GM12878 (cell line): ENCODE measurements at regions not wholly inside any gene's neighbourhood (a gene's known extent, or its start where the extent isn't known, plus 50 kb on each side); places are given as distances from the start of the nearest gene placed in this dataset.

Source experiments
- ATAC-seq: fragments of 200-7000 bp; cut with Tn5 transposase; 3 replicates; pipeline ENCODE4 v1.9.1; 2020; ENCODE audit warnings: mild to moderate bottlenecking, moderate library complexity
- BruUV-seq: library from RNA; stranded (reverse); fragments of 400-500 nt; replicated peaks from 2 replicates; lab custom pipeline; 2021; lab: Mats Ljungman, UMichigan
- CTCF ChIA-PET: fragments of 300-600 bp; sonication (Branson Sonifier 250); formaldehyde crosslinking; extraction: SDS; loops from one replicate; lab custom pipeline; 2021; ENCODE audit warnings: inconsistent platforms; lab: Yijun Ruan, JAX
- POLR2A ChIA-PET: fragments of 350-600 bp; formaldehyde crosslinking; extraction: SDS; loops from one replicate; lab custom pipeline; 2021; ENCODE audit warnings: inconsistent platforms; lab: Charles Lee
- RAD21 ChIA-PET: fragments of 300-600 bp; sonication (Branson Sonifier 250); formaldehyde crosslinking; loops from one replicate; lab custom pipeline; 2023; ENCODE audit warnings: antibody characterized with exemption; ENCODE audit not compliant: unreplicated experiment; lab: Charles Lee
- SMC1A ChIA-PET: fragments of 300-600 bp; sonication (Branson Sonifier 250); formaldehyde crosslinking; loops from one replicate; lab custom pipeline; 2023; ENCODE audit not compliant: unreplicated experiment, uncharacterized antibody; lab: Charles Lee
- DNase-seq: peaks from one replicate; pipeline ENCODE4 v3.0.0-alpha.2; 2011; ENCODE audit warnings: low read depth, low spot score
- FAIRE-seq: peaks from 3 replicates; lab custom pipeline; 2011; peaks lifted over from hg19 to GRCh38; lab: Jason Lieb, UNC
- H2AFZ ChIP-seq: 2 replicates; pipeline ENCODE4 v1.6.0; 2011; ENCODE audit warnings: low read depth, low read length, control low read depth; ENCODE audit not compliant: control insufficient read depth
- H3K27ac ChIP-seq: 2 replicates; pipeline ENCODE4 v1.5.1; 2011; ENCODE audit warnings: control low read depth; ENCODE audit not compliant: control insufficient read depth, insufficient read depth
- H3K27me3 ChIP-seq, 2 experiments: replicated peaks in 1 of 2; 2 replicates each; pipeline versions ENCODE4 v1.6.0 to v1.6.1; 2011; ENCODE audit warnings: low read length in 1 of 2; ENCODE audit not compliant: control insufficient read depth in 2 of 2, insufficient read depth in 2 of 2
- H3K36me3 ChIP-seq, 2 experiments: 2 replicates each; pipeline ENCODE4 v1.5.1; 2011; ENCODE audit warnings: low read length in 1 of 2; ENCODE audit not compliant: control insufficient read depth in 2 of 2, insufficient read depth in 2 of 2
- H3K4me1 ChIP-seq: 2 replicates; pipeline ENCODE4 v1.6.1; 2011; ENCODE audit warnings: mild to moderate bottlenecking, low read length, moderate library complexity, mixed read lengths; ENCODE audit not compliant: control insufficient read depth, insufficient read depth
- H3K4me2 ChIP-seq: 2 replicates; pipeline ENCODE4 v1.6.0; 2011; ENCODE audit warnings: control low read depth; ENCODE audit not compliant: control insufficient read depth, insufficient read depth
- H3K4me3 ChIP-seq: fragments of 200-600 bp; sonication (generic); 2 replicates; pipeline ENCODE4 v1.5.1; 2016
- H3K79me2 ChIP-seq: 2 replicates; pipeline ENCODE4 v1.6.0; 2011; ENCODE audit warnings: low read length; ENCODE audit not compliant: control insufficient read depth, insufficient read depth
- H3K9ac ChIP-seq: 2 replicates; pipeline ENCODE4 v1.8.0; 2011; ENCODE audit warnings: low read length, control low read depth, mixed read lengths; ENCODE audit not compliant: control insufficient read depth, insufficient read depth
- H3K9me3 ChIP-seq: replicated peaks from 3 replicates; pipeline ENCODE4 v1.5.1; 2011; ENCODE audit warnings: mild to moderate bottlenecking, low read length; ENCODE audit not compliant: control insufficient read depth, insufficient read depth
- H4K20me1 ChIP-seq: 2 replicates; pipeline ENCODE4 v1.6.0; 2011; ENCODE audit not compliant: control insufficient read depth, insufficient read depth
- BMI1 ChIP-seq: fragments of 450-650 bp; IDR thresholded peaks from 2 replicates; pipeline ENCODE4 v1.6.1; 2016; ENCODE audit warnings: mild to moderate bottlenecking, moderate library complexity, borderline replicate concordance
- CREB1 ChIP-seq: IDR thresholded peaks from 2 replicates; pipeline ENCODE4 v1.6.1; 2012; ENCODE audit warnings: low read depth, mild to moderate bottlenecking, inconsistent platforms
- DPF2 ChIP-seq: fragments of 450-650 bp; IDR thresholded peaks from 2 replicates; pipeline ENCODE4 v1.6.1; 2017; ENCODE audit warnings: mild to moderate bottlenecking
- ESRRA ChIP-seq: IDR thresholded peaks from 2 replicates; pipeline ENCODE4 v1.6.1; 2012; ENCODE audit warnings: mild to moderate bottlenecking, low read length, improper control_type of control experiment
- EZH2 ChIP-seq: IDR thresholded peaks from 2 replicates; pipeline ENCODE4 v1.6.1; 2012; ENCODE audit warnings: low read depth, mild to moderate bottlenecking, control low read depth, inconsistent platforms, low read length, borderline replicate concordance; ENCODE audit not compliant: control insufficient read depth
- RBBP5 ChIP-seq: fragments of 200-600 bp; sonication (generic); conservative IDR thresholded peaks from 2 replicates; pipeline ENCODE4 v1.6.1; 2016
- SMARCA5 ChIP-seq: fragments of 450-650 bp; IDR thresholded peaks from 2 replicates; pipeline ENCODE4 v1.6.1; 2017; ENCODE audit warnings: mild to moderate bottlenecking
- STAT3 ChIP-seq: IDR thresholded peaks from 2 replicates; pipeline ENCODE4 v1.6.1; 2011; ENCODE audit warnings: low read depth, low read length, improper control_type of control experiment
- YY1 ChIP-seq: IDR thresholded peaks from 2 replicates; pipeline ENCODE4 v1.6.1; 2011; ENCODE audit warnings: low read depth, mild to moderate bottlenecking, low read length
- ZNF384 ChIP-seq: IDR thresholded peaks from 2 replicates; pipeline ENCODE4 v1.6.1; 2012; ENCODE audit warnings: low read depth, mild to moderate bottlenecking, low read length, improper control_type of control experiment, borderline replicate concordance
- WGBS: methylation state at CpG from one replicate; pipeline ENCODE4 v1.1.6; 2016; ENCODE audit warnings: low lambda C conversion rate; ENCODE audit not compliant: insufficient replicate concordance, insufficient coverage; ENCODE audit errors: missing lambda C conversion rate; 5-methylcytosine and 5-hydroxymethylcytosine counted together
- in situ Hi-C: fragments of 300-500 bp; cut with MboI; formaldehyde crosslinking; loops from 9 replicates; pipeline ENCODE4 v1.14.3; 2018; ENCODE audit warnings: mixed read lengths
- intact Hi-C: fragments of 100-400 bp; cut with micrococcal nuclease; formaldehyde crosslinking; loops from one replicate; pipeline ENCODE4 v1.14.2; 2022; ENCODE audit not compliant: unreplicated experiment
- TF ChIP-seq, protein P1 (sequence below): IDR thresholded peaks from 2 replicates; pipeline ENCODE4 v1.6.1; 2012; ENCODE audit warnings: low read length, inconsistent platforms

DNA sequence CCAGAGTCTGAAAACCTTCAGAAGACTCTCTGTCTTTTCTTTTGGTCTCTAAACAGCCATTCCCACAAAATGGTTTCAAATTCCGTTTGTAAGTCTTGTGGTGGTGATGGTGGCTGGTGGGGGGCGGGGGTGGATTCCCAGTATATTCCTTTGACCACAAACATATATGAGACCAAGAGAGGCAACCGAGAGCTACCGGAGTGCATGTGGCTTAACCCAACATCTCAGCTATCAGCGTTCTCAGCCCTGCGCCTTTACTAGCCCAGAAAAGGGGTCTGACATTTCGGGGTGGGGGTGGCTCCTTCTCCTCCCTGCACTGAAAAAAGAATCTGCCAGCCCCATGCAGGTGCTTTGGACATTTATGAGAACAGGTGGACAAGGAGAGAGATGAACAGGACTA, 621.1 kb downstream of the ACTR3B start:
- RAD21 ChIA-PET, result no interaction called here
- intact Hi-C loops (loop anchor here (10.0 kb wide), 1 partner anchor 1364 kb away; no protein-coding TSS in a partner anchor), in situ Hi-C loops (no loop called here)
- H3K9me3 ChIP-seq, result no peaks in the 10 kb centered on the region
- WGBS, result 22% methylated on average over 7 of the region's 7 CpGs
- no peak for TF ChIP-seq YY1
- no peak for TF ChIP-seq ZNF384
- TF ChIP-seq SMARCA5, result no peak
- TF ChIP-seq CREB1, result no peak
- TF ChIP-seq EZH2, result no peak
- TF ChIP-seq DPF2, result no peak
- TF ChIP-seq BMI1, result no peak
- TF ChIP-seq, protein P1, sequence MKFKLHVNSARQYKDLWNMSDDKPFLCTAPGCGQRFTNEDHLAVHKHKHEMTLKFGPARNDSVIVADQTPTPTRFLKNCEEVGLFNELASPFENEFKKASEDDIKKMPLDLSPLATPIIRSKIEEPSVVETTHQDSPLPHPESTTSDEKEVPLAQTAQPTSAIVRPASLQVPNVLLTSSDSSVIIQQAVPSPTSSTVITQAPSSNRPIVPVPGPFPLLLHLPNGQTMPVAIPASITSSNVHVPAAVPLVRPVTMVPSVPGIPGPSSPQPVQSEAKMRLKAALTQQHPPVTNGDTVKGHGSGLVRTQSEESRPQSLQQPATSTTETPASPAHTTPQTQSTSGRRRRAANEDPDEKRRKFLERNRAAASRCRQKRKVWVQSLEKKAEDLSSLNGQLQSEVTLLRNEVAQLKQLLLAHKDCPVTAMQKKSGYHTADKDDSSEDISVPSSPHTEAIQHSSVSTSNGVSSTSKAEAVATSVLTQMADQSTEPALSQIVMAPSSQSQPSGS, result no peak
- no peak for TF ChIP-seq STAT3
- TF ChIP-seq RBBP5, result no peak
- TF ChIP-seq ESRRA, result no peak
- no peaks in the 10 kb centered on the region for H3K27me3 ChIP-seq
- no peak overlapping the region for H3K4me3 ChIP-seq
- H3K36me3 ChIP-seq, result no peaks in the 10 kb centered on the region
- ATAC-seq (no peak), FAIRE-seq (no peak), DNase-seq (no peak)
- H4K20me1 ChIP-seq, result no peaks in the 10 kb centered on the region
- no peak overlapping the region for H3K9ac ChIP-seq
- SMC1A ChIA-PET, result interaction anchor here (0.6 kb wide), 1 partner anchor 1446 kb away, joined by 3 read pairs; no protein-coding TSS in a partner anchor
- no peaks in the 10 kb centered on the region for H3K79me2 ChIP-seq
- no TSS peak for BruUV-seq
- POLR2A ChIA-PET, result no interaction called here
- H2AFZ ChIP-seq, result no peak overlapping the region
- CTCF ChIA-PET, result interaction anchor here (0.6 to 1.4 kb wide), 3 partner anchors 9 to 284 kb away, joined by 3 to 5 read pairs (median 3); no protein-coding TSS in a partner anchor
- no peaks in the 10 kb centered on the region for H3K4me1 ChIP-seq
- H3K27ac ChIP-seq, result no peak overlapping the region
- no peak overlapping the region for H3K4me2 ChIP-seq
